ENCODE measurements at regions not wholly inside any gene's neighbourhood (a gene's known extent, or its start where the extent isn't known, plus 50 kb on each side); places are given as distances from the start of the nearest gene placed in this dataset.

GRCh38 chr4:101475246-101475645, 127.9 kb upstream of the PPP3CA start:
- POLR2A ChIA-PET (ENCODE audit: unreplicated experiment): no interaction called here
- H3K9me2 ChIP-seq (replicated peaks; ENCODE audit: low read length): no peaks in the 10 kb centered on the region
- no peak overlapping the region for H3K4me3 ChIP-seq (ENCODE audit: low read length)
- peaks cover 10% of the 10 kb centered on the region for H3K4me1 ChIP-seq (ENCODE audit: insufficient read depth, low read length)
- DNase-seq (no peak), ATAC-seq (peak; percentile 15; the same call in 1 of the 2 replicates)
- H3K79me2 ChIP-seq (ENCODE audit: low read length): no peaks in the 10 kb centered on the region
- no peaks in the 10 kb centered on the region for H3K9me3 ChIP-seq (ENCODE audit: low read length)
- no peaks in the 10 kb centered on the region for H4K20me1 ChIP-seq (ENCODE audit: low read length)
- H3K9ac ChIP-seq (ENCODE audit: low read length): no peak overlapping the region
- intact Hi-C loops (cut with micrococcal nuclease): no loop called here
- no peak overlapping the region for H3K27ac ChIP-seq (ENCODE audit: low read length)
- no peaks in the 10 kb centered on the region for H3K27me3 ChIP-seq (ENCODE audit: low read length)
- no TSS peak for BruUV-seq (replicated peaks)
- no peak overlapping the region for H2AFZ ChIP-seq (ENCODE audit: low read length)
- H3F3A ChIP-seq (ENCODE audit: low read length, unreplicated experiment): no peaks in the 10 kb centered on the region
- no peak overlapping the region for H3K4me2 ChIP-seq (ENCODE audit: low read length)
- CTCF ChIA-PET: no interaction called here
- H3K36me3 ChIP-seq (ENCODE audit: low read depth, low read length): no peaks in the 10 kb centered on the region
- TF ChIP-seq EZH2phosphoT487 (IDR thresholded peaks at IDR 0.05; ENCODE audit: borderline replicate concordance, low read length) (no peak), EZH2 (IDR thresholded peaks at IDR 0.05; ENCODE audit: low read length, unreplicated experiment) (no peak)
- TF ChIP-seq, protein P1, sequence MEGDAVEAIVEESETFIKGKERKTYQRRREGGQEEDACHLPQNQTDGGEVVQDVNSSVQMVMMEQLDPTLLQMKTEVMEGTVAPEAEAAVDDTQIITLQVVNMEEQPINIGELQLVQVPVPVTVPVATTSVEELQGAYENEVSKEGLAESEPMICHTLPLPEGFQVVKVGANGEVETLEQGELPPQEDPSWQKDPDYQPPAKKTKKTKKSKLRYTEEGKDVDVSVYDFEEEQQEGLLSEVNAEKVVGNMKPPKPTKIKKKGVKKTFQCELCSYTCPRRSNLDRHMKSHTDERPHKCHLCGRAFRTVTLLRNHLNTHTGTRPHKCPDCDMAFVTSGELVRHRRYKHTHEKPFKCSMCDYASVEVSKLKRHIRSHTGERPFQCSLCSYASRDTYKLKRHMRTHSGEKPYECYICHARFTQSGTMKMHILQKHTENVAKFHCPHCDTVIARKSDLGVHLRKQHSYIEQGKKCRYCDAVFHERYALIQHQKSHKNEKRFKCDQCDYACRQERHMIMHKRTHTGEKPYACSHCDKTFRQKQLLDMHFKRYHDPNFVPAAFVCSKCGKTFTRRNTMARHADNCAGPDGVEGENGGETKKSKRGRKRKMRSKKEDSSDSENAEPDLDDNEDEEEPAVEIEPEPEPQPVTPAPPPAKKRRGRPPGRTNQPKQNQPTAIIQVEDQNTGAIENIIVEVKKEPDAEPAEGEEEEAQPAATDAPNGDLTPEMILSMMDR (conservative IDR thresholded peaks at IDR 0.05; ENCODE audit: low read depth, low read length): no peak

DNA sequence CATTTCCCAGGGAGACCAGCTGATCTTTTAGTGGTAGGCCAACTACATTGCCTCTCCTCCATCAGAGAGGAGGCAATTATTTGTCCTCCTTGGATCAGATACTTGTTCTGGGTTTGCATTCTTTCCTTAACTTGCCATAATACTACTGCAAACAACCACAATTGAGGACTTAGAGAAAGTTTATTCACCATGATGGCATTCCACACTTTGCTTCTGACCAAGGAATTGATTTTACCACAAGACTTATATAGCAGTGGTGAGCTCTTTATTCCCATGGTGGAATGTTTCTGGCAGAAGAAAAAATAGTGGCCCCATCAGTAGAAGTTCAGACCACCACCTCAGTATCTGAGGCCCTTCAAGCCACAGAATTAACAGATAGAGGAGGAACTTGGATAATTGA, 123.9 kb upstream of the PPP3CA start:
- Histone ChIP-seq H3K9me3 (ENCODE audit: low read length) (no peaks in the 10 kb centered on the region), H3K9ac (ENCODE audit: low read length) (no peak overlapping the region), H4K20me1 (ENCODE audit: low read length) (no peaks in the 10 kb centered on the region), H2AFZ (ENCODE audit: low read length) (no peak overlapping the region), H3K4me3 (ENCODE audit: low read length) (no peak overlapping the region), H3F3A (ENCODE audit: low read length, unreplicated experiment) (no peaks in the 10 kb centered on the region), H3K27me3 (ENCODE audit: low read length) (no peaks in the 10 kb centered on the region), H3K36me3 (ENCODE audit: low read depth, low read length) (no peaks in the 10 kb centered on the region), H3K4me1 (ENCODE audit: insufficient read depth, low read length) (peaks cover 10% of the 10 kb centered on the region), H3K4me2 (ENCODE audit: low read length) (no peak overlapping the region), H3K9me2 (replicated peaks; ENCODE audit: low read length) (no peaks in the 10 kb centered on the region), H3K79me2 (ENCODE audit: low read length) (no peaks in the 10 kb centered on the region), H3K27ac (ENCODE audit: low read length) (no peak overlapping the region)
- intact Hi-C loops (cut with micrococcal nuclease): no loop called here
- POLR2A ChIA-PET (ENCODE audit: unreplicated experiment): no interaction called here
- CTCF ChIA-PET: no interaction called here
- DNase-seq (no peak), ATAC-seq (no peak)
- BruUV-seq (replicated peaks): no TSS peak
- no peak for TF ChIP-seq EZH2 (IDR thresholded peaks at IDR 0.05; ENCODE audit: low read length, unreplicated experiment)
- TF ChIP-seq EZH2phosphoT487 (IDR thresholded peaks at IDR 0.05; ENCODE audit: borderline replicate concordance, low read length): no peak
- TF ChIP-seq, protein P1 (conservative IDR thresholded peaks at IDR 0.05; ENCODE audit: low read depth, low read length): no peak

DNA sequence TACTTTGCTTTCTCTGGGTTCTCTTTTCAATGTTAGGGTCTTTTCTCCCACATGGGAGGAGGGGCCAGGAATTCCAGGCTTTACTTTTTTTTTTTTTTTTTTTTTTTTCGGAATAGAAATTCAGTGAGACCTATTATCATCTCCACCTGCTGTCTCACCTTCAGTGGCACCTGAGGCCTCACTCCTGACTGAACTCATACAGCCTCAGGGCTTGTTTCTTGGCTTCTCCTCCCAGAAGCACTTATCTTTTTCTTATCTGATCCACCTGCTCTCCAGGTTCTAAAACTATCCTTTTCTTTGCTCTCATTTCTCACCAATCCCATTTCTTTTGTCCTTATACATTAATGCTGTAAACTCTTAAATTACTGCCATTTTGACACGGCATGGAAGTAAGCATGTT, 117.3 kb upstream of the PPP3CA start:
- POLR2A ChIA-PET (ENCODE audit: unreplicated experiment): no interaction called here
- Histone ChIP-seq H4K20me1 (ENCODE audit: low read length) (no peaks in the 10 kb centered on the region), H3K4me2 (ENCODE audit: low read length) (no peak overlapping the region), H3K4me3 (ENCODE audit: low read length) (no peak overlapping the region), H3K79me2 (ENCODE audit: low read length) (no peaks in the 10 kb centered on the region), H3K36me3 (ENCODE audit: low read depth, low read length) (no peaks in the 10 kb centered on the region), H2AFZ (ENCODE audit: low read length) (no peak overlapping the region), H3K27me3 (ENCODE audit: low read length) (no peaks in the 10 kb centered on the region), H3F3A (ENCODE audit: low read length, unreplicated experiment) (no peaks in the 10 kb centered on the region), H3K9me3 (ENCODE audit: low read length) (no peaks in the 10 kb centered on the region), H3K27ac (ENCODE audit: low read length) (no peak overlapping the region), H3K4me1 (ENCODE audit: insufficient read depth, low read length) (no peaks in the 10 kb centered on the region), H3K9ac (ENCODE audit: low read length) (no peak overlapping the region), H3K9me2 (replicated peaks; ENCODE audit: low read length) (no peaks in the 10 kb centered on the region)
- BruUV-seq (replicated peaks): no TSS peak
- CTCF ChIA-PET: no interaction called here
- no peak for TF ChIP-seq EZH2 (IDR thresholded peaks at IDR 0.05; ENCODE audit: low read length, unreplicated experiment)
- TF ChIP-seq EZH2phosphoT487 (IDR thresholded peaks at IDR 0.05; ENCODE audit: borderline replicate concordance, low read length): no peak
- TF ChIP-seq, protein P1 (conservative IDR thresholded peaks at IDR 0.05; ENCODE audit: low read depth, low read length): no peak
- ATAC-seq (no peak), DNase-seq (no peak)
- intact Hi-C loops (cut with micrococcal nuclease): no loop called here

All from PC-3 (cell line).